GM12875 (cell line): ENCODE measurements at regions not wholly inside any gene's neighbourhood (a gene's known extent, or its start where the extent isn't known, plus 50 kb on each side); places are given as distances from the start of the nearest gene placed in this dataset.

ENCODE experiments used
- H3K4me3 ChIP-seq: one replicate; pipeline ENCODE4 v1.5.1; 2011; ENCODE audit warnings: low read depth, low read length, control low read depth
- TF ChIP-seq, protein P1 (sequence below): IDR thresholded peaks from 2 replicates; pipeline ENCODE4 v1.5.1; 2011; ENCODE audit warnings: low read depth, mild to moderate bottlenecking, control low read depth, inconsistent platforms, low read length, moderate library complexity, borderline replicate concordance; ENCODE audit not compliant: insufficient read depth

DNA sequence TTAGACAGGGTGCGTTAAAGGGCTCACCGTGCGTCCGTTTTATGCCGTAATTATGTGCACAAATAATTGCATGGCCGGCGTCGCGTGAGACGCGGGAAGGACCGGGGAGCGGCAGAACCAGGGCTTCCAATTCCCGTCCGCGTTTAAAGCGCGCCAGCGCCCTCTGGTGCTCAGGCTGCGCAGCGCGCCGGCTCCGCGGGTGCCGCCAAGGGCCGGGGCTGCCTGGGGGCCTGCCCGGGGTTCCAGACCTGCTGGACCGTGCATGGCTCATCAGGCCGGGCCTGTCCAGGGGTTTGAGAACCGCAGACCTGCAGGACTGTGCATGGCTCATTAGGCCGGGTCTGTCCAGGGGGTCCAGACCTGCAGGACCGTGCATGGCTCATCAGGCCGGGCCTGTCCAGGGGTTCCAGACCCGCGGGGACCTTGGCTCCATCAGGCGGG is 369.0 kb downstream of the THBS2 start:
- TF ChIP-seq, protein P1, sequence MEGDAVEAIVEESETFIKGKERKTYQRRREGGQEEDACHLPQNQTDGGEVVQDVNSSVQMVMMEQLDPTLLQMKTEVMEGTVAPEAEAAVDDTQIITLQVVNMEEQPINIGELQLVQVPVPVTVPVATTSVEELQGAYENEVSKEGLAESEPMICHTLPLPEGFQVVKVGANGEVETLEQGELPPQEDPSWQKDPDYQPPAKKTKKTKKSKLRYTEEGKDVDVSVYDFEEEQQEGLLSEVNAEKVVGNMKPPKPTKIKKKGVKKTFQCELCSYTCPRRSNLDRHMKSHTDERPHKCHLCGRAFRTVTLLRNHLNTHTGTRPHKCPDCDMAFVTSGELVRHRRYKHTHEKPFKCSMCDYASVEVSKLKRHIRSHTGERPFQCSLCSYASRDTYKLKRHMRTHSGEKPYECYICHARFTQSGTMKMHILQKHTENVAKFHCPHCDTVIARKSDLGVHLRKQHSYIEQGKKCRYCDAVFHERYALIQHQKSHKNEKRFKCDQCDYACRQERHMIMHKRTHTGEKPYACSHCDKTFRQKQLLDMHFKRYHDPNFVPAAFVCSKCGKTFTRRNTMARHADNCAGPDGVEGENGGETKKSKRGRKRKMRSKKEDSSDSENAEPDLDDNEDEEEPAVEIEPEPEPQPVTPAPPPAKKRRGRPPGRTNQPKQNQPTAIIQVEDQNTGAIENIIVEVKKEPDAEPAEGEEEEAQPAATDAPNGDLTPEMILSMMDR: peak; percentile 67
- H3K4me3 ChIP-seq: no peak overlapping the region

DNA sequence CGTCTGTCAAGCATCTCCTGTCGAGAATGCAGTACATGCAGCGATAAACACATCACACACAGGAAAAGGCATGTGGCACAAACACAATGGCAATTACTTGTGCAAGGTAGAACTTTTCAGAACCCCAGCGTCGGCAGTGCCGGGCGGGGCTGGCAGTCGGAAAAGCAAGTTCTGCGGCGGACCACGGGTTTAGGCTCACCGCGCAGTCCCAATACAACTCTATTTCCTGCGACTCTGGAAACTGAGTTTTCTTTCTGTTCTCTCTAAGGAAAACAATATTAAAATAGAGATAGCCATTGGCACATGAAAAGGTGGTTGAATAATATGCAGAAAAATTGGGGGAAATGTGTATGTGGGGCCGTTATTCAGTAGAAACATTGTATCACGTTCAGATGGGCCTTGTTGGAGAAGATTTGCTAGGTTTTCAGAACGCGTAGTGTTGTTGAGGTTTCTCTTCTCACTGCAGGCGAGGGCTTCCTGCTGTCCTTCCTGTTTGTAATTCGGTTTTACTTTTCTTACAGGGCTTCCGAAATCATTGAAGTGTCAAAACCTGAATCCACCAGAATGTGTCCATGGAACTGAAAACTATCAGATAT is 369.5 kb downstream of the THBS2 start:
- H3K4me3 ChIP-seq: no peak overlapping the region
- TF ChIP-seq, protein P1: no peak

DNA sequence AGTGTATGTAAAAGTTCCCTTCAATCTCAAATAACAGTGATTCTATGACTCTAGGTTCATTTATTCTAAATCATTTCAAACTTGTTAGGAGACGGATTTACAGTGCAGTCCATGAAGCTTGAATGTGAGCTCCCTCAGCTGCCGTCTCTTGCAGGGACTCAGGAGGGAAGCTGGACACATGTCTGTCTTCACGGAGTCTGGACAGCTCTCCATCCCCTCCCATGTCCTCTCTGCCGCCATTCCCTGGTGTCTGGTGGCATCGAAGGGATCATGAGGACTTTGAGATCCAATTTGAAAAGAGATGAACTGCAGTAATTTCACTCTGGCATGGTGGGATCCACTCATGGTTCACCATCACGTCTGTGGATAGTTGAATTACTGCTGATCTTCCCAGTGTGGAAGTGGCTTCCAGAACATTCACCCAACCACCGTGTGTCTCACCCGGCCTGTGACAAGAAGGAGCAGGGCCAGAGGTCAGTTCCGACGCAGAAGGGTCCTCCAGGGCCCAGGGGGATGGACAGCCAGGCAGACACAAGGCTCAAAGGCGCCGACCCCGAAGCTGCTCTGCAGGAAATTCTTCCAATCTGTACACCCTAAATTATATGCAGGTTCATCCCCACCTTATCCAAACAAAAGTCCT is 370.1 kb downstream of the THBS2 start:
- TF ChIP-seq, protein P1: no peak
- H3K4me3 ChIP-seq: no peak overlapping the region

DNA sequence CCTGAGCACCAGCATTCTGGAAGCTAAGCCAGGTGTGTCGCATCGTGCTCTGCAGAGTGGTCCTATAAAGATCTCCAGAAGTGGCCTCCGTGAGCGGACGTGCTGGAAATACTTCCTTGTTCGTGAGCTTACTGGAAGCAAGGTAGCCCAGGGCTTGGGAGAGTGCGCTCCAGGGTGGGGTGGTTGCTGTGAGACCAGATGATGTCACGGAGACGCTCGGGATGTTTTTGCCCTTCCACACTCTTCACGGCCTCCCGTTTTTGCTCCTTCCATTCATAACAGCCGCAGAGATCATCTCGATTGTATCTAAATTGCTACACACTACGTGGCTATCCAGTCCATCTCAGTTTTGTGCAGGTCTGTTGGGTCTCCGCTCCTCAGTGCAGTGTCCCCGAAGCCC is 373.4 kb downstream of the THBS2 start:
- H3K4me3 ChIP-seq: no peak overlapping the region
- TF ChIP-seq, protein P1: no peak

DNA sequence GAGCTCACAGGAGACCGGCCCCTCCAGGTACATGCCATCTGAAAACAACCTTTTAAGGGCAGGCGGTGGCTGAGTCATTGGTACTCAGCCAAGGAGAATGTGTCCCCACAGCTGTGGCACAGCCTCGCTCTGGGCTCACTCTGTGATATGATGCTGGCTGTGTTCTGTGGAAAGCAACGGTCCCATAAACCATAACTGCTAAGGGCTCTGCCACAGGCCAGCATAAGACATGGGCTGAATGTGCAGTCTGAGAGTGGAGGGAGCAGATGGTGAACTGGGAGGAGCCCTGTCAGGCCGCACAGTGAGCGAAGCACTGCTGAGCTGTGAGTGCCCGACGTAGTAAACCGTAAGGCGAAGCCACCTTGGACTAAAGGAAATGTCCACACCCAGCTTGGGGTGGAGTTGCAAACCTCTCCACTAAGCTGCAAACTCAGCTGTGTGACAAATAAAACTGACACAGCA is 375.8 kb downstream of the THBS2 start:
- H3K4me3 ChIP-seq: no peak overlapping the region
- TF ChIP-seq, protein P1: no peak

DNA sequence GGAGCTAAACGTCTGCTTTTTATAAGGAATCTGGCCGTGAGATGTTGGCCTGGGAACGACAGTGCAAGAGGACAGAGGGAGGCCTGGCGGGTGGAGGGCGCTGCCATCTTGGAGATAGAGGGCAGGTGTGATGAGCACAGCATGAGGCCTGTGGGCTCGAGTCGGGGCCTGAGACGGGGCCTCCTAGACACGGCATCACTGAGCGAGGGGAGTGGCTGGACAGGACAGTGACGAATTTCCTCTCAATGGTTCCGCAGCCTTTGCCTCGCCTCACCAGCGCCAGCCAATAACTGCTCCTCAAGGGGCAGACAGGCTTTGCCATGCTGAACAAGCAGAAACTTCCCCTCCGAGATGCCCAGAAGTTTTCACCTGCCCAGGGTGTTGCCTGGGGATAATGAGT is 376.7 kb downstream of the THBS2 start:
- TF ChIP-seq, protein P1: no peak
- H3K4me3 ChIP-seq: no peak overlapping the region
